PC-9 (cell line): ENCODE measurements at regions not wholly inside any gene's neighbourhood (a gene's known extent, or its start where the extent isn't known, plus 50 kb on each side); places are given as distances from the start of the nearest gene placed in this dataset.

Experiments used
- EZH2 ChIP-seq: fragments of 200-600 bp; sonication (generic); IDR thresholded peaks from 2 replicates; pipeline ENCODE4 v1.8.0; 2017; ENCODE audit warnings: antibody characterized with exemption, low read depth
- TF ChIP-seq, protein P1 (sequence below): fragments of 200-600 bp; sonication (generic); conservative IDR thresholded peaks from 2 replicates; pipeline ENCODE4 v1.6.1; 2017; ENCODE audit warnings: mixed run types, antibody characterized with exemption, mild to moderate bottlenecking, moderate library complexity

GRCh38 chr9:107215381-107215780 lies 67.7 kb upstream of the RAD23B start:
- TF ChIP-seq, protein P1, sequence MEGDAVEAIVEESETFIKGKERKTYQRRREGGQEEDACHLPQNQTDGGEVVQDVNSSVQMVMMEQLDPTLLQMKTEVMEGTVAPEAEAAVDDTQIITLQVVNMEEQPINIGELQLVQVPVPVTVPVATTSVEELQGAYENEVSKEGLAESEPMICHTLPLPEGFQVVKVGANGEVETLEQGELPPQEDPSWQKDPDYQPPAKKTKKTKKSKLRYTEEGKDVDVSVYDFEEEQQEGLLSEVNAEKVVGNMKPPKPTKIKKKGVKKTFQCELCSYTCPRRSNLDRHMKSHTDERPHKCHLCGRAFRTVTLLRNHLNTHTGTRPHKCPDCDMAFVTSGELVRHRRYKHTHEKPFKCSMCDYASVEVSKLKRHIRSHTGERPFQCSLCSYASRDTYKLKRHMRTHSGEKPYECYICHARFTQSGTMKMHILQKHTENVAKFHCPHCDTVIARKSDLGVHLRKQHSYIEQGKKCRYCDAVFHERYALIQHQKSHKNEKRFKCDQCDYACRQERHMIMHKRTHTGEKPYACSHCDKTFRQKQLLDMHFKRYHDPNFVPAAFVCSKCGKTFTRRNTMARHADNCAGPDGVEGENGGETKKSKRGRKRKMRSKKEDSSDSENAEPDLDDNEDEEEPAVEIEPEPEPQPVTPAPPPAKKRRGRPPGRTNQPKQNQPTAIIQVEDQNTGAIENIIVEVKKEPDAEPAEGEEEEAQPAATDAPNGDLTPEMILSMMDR: no peak
- no peak for TF ChIP-seq EZH2
